Keratinocyte (primary cell): ENCODE measurements at regions not wholly inside any gene's neighbourhood (a gene's known extent, or its start where the extent isn't known, plus 50 kb on each side); places are given as distances from the start of the nearest gene placed in this dataset.

Experiments
- DNase-seq: peaks from one replicate; pipeline ENCODE4 v3.0.0-alpha.2; 2011; ENCODE audit warnings: low read depth, missing footprints, low spot score
- FAIRE-seq: peaks from 2 replicates; lab custom pipeline; 2011; peaks lifted over from hg19 to GRCh38; lab: Jason Lieb, UNC
- H2AFZ ChIP-seq: 2 replicates; pipeline ENCODE4 v1.6.0; 2012; ENCODE audit warnings: low read length, control low read depth, inconsistent platforms; ENCODE audit not compliant: control insufficient read depth
- H3K27ac ChIP-seq: 2 replicates; pipeline ENCODE4 v1.5.1; 2011; ENCODE audit warnings: low read length; ENCODE audit not compliant: control insufficient read depth, insufficient read depth
- H3K27me3 ChIP-seq: 3 replicates; pipeline ENCODE4 v1.6.0; 2011; ENCODE audit warnings: low read length; ENCODE audit not compliant: control insufficient read depth, insufficient read depth; ENCODE audit errors: extremely low read depth
- H3K36me3 ChIP-seq, 2 experiments: 2 replicates in 1 of 2; 3 replicates in 1 of 2; pipeline ENCODE4 v1.5.1; 2011; ENCODE audit warnings: low read length in 2 of 2, mild to moderate bottlenecking in 1 of 2; ENCODE audit not compliant: control insufficient read depth in 2 of 2, insufficient read depth in 2 of 2; ENCODE audit errors: extremely low read depth in 1 of 2
- H3K4me1 ChIP-seq: 3 replicates; pipeline ENCODE4 v1.5.1; 2011; ENCODE audit warnings: low read length; ENCODE audit not compliant: control insufficient read depth, insufficient read depth; ENCODE audit errors: extremely low read depth
- H3K4me2 ChIP-seq: 3 replicates; pipeline ENCODE4 v1.6.0; 2011; ENCODE audit warnings: low read depth, low read length; ENCODE audit not compliant: control insufficient read depth, insufficient read depth; ENCODE audit errors: extremely low read depth
- H3K4me3 ChIP-seq, 3 experiments: fragments of 200-600 bp in 1 of 3; sonication (generic) in 1 of 3; 2 replicates in 2 of 3; 3 replicates in 1 of 3; pipeline ENCODE4 v1.5.1; 2011 to 2016; ENCODE audit warnings: low read length in 3 of 3, mild to moderate bottlenecking in 3 of 3, control low read depth in 2 of 3, inconsistent platforms in 1 of 3, low read depth in 1 of 3, mixed read lengths in 1 of 3, mixed run types in 1 of 3, moderate library complexity in 1 of 3; ENCODE audit not compliant: control insufficient read depth in 2 of 3, insufficient read depth in 2 of 3; ENCODE audit errors: extremely low read depth in 1 of 3
- H3K79me2 ChIP-seq: 2 replicates; pipeline ENCODE4 v1.6.0; 2012; ENCODE audit warnings: low read length; ENCODE audit not compliant: control insufficient read depth, insufficient read depth
- H3K9ac ChIP-seq: 3 replicates; pipeline ENCODE4 v1.6.0; 2011; ENCODE audit warnings: low read length; ENCODE audit not compliant: control insufficient read depth, insufficient read depth; ENCODE audit errors: extremely low read depth
- H3K9me1 ChIP-seq: 3 replicates; pipeline ENCODE4 v1.6.0; 2011; ENCODE audit warnings: low read length; ENCODE audit not compliant: control insufficient read depth, insufficient read depth; ENCODE audit errors: extremely low read depth
- H3K9me3 ChIP-seq: 2 replicates; pipeline ENCODE4 v1.5.1; 2012; ENCODE audit warnings: low read depth, low read length; ENCODE audit not compliant: control insufficient read depth
- H4K20me1 ChIP-seq: 3 replicates; pipeline ENCODE4 v1.6.0; 2011; ENCODE audit warnings: low read length; ENCODE audit not compliant: control insufficient read depth, insufficient read depth; ENCODE audit errors: extremely low read depth
- EZH2 ChIP-seq: IDR thresholded peaks from one replicate; pipeline ENCODE4 v1.6.1; 2012; ENCODE audit warnings: inconsistent platforms, mild to moderate bottlenecking, low read length, moderate library complexity
- dilution Hi-C: fragments of 300-500 bp; cut with MboI; formaldehyde crosslinking; loops from one replicate; pipeline ENCODE4 v1.7.0; 2020; ENCODE audit warnings: low sequenced_read_pairs; ENCODE audit not compliant: extremely low pct_ligation_motif_present
- TF ChIP-seq, protein P1 (sequence below), 3 experiments: IDR thresholded peaks in 1 of 3; conservative IDR thresholded peaks in 1 of 3; optimal IDR thresholded peaks in 1 of 3; 2 replicates in 2 of 3; 3 replicates in 1 of 3; pipeline versions ENCODE3 to v1.5.1; 2011; ENCODE audit warnings: low read length in 3 of 3, mild to moderate bottlenecking in 3 of 3, moderate library complexity in 2 of 3, control low read depth in 1 of 3, inconsistent platforms in 1 of 3; ENCODE audit not compliant: insufficient read depth in 2 of 3; ENCODE audit errors: extremely low read depth in 1 of 3

DNA sequence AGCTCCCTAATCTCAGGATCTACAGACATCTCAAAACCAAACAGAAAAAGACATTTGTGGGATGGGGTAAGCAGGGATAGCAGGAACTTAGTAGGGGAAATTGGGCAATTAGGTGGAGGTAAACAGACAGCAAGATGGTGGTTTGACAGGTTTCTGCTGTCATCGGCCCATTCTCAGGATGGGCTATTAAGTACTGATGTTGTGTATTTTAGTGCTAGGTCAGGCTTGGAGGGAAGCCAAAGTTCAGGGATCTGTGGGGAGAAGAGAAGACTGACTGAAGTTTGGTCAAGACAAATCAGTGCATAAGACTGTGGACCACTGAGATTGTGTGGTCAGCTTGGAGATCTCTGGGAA is 96.8 kb upstream of the THUMPD2 start:
- no peak for DNase-seq
- H3K27ac ChIP-seq: no peak overlapping the region
- H3K27me3 ChIP-seq: no peaks in the 10 kb centered on the region
- no peaks in the 10 kb centered on the region for H4K20me1 ChIP-seq
- no peaks in the 10 kb centered on the region for H3K79me2 ChIP-seq
- H3K4me1 ChIP-seq: peaks cover 11% of the 10 kb centered on the region
- no peaks in the 10 kb centered on the region for H3K9me3 ChIP-seq
- H3K9ac ChIP-seq: no peak overlapping the region
- H2AFZ ChIP-seq: no peak overlapping the region
- TF ChIP-seq, protein P1, sequence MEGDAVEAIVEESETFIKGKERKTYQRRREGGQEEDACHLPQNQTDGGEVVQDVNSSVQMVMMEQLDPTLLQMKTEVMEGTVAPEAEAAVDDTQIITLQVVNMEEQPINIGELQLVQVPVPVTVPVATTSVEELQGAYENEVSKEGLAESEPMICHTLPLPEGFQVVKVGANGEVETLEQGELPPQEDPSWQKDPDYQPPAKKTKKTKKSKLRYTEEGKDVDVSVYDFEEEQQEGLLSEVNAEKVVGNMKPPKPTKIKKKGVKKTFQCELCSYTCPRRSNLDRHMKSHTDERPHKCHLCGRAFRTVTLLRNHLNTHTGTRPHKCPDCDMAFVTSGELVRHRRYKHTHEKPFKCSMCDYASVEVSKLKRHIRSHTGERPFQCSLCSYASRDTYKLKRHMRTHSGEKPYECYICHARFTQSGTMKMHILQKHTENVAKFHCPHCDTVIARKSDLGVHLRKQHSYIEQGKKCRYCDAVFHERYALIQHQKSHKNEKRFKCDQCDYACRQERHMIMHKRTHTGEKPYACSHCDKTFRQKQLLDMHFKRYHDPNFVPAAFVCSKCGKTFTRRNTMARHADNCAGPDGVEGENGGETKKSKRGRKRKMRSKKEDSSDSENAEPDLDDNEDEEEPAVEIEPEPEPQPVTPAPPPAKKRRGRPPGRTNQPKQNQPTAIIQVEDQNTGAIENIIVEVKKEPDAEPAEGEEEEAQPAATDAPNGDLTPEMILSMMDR (optimal IDR thresholded peaks at IDR 0.05 in 1 of 3, IDR thresholded peaks at IDR 0.05 in 1 of 3, conservative IDR thresholded peaks at IDR 0.05 in 1 of 3; ENCODE audit: extremely low read depth in 1 of 3, insufficient read depth in 2 of 3, low read length in 3 of 3): no peak
- no peak for TF ChIP-seq EZH2
- no peaks in the 10 kb centered on the region for H3K9me1 ChIP-seq
- dilution Hi-C loops: no loop called here
- no peaks in the 10 kb centered on the region for H3K36me3 ChIP-seq
- no peak for FAIRE-seq
- H3K4me3 ChIP-seq: no peak overlapping the region
- no peak overlapping the region for H3K4me2 ChIP-seq

DNA sequence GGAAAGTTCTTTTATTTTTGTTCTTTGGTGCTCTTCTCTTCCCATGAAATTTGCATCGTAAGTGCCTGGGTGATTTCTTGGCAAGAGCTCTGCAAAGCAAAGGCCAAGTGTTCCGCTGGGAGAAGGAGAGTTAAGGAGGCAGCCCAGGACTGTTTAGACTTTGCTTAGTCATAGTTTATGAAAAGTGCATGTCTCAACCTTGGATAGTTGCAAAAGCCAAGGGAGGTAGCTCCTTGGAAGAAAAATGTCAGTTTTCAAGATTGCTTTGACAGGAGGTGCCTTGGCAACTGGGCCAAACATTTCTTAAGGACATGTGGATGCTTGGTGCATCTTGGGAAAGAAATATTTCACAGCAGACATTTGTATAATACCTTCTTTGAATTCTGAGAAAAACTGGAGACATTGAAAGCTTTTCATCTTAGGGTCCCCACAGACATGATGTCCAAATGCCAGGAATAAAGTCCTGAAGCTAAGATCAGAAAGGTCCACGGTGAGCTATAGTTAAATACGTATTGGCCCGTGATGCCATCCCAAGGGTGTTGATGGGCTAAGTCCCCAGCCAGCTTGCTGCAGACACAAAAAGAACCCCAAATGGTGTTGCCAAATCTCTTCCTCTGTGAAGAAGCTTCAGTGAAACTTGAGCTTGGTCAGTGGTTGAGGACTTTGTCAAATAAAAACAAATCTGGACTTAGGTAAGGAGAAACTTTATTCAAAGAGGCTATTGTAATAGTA is 96.3 kb upstream of the THUMPD2 start:
- Histone ChIP-seq H3K4me3 (no peak overlapping the region), H2AFZ (no peak overlapping the region), H3K9me1 (no peaks in the 10 kb centered on the region), H3K36me3 (no peaks in the 10 kb centered on the region), H3K9me3 (no peaks in the 10 kb centered on the region), H4K20me1 (no peaks in the 10 kb centered on the region), H3K79me2 (no peaks in the 10 kb centered on the region), H3K9ac (no peak overlapping the region), H3K27ac (no peak overlapping the region), H3K4me1 (peaks cover 17% of the 10 kb centered on the region), H3K4me2 (no peak overlapping the region), H3K27me3 (no peaks in the 10 kb centered on the region)
- TF ChIP-seq, protein P1 (optimal IDR thresholded peaks at IDR 0.05 in 1 of 3, IDR thresholded peaks at IDR 0.05 in 1 of 3, conservative IDR thresholded peaks at IDR 0.05 in 1 of 3; ENCODE audit: extremely low read depth in 1 of 3, insufficient read depth in 2 of 3, low read length in 3 of 3): no peak
- TF ChIP-seq EZH2: no peak
- FAIRE-seq (peak; percentile 75), DNase-seq (no peak)
- dilution Hi-C loops: no loop called here
